ENCODE measurements at regions not wholly inside any gene's neighbourhood (a gene's known extent, or its start where the extent isn't known, plus 50 kb on each side); places are given as distances from the start of the nearest gene placed in this dataset.

DNA sequence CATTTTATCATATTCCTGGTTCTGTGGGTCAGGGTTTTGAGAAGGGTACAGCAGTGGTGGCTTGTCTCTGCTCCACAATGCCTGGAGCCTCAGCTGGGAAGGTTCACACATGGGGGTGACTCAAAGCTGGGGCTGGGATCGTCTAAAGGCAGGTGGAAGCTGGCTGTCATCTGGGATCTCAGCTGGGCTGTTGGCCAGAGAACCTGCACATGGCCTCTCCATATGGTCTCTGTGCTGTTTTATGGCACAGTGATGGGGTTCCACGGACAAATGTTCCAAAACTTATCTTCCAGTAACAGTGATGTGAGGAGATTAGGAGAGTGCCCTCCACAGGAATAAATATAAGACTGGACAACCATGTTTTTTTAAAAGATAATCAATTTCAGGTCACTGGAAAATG lies 191.4 kb downstream of the SS18 start:
- DNase-seq (ENCODE audit: low spot score): no peak
- H3K27ac Mint-ChIP-seq: no peak overlapping the region
- H3K36me3 Mint-ChIP-seq (ENCODE audit: low read depth): no peaks in the 10 kb centered on the region
- no peaks in the 10 kb centered on the region for H3K9me3 Mint-ChIP-seq
- no peaks in the 10 kb centered on the region for H3K4me1 Mint-ChIP-seq (ENCODE audit: low read depth)
- H3K4me3 Mint-ChIP-seq (ENCODE audit: low read depth): no peak overlapping the region
- intact Hi-C loops (cut with micrococcal nuclease): loop anchor here (10.0 kb wide), 1 partner anchor 56 kb away; no protein-coding TSS in a partner anchor
- H3K27me3 Mint-ChIP-seq (ENCODE audit: low read depth): peaks cover 9% of the 10 kb centered on the region

DNA sequence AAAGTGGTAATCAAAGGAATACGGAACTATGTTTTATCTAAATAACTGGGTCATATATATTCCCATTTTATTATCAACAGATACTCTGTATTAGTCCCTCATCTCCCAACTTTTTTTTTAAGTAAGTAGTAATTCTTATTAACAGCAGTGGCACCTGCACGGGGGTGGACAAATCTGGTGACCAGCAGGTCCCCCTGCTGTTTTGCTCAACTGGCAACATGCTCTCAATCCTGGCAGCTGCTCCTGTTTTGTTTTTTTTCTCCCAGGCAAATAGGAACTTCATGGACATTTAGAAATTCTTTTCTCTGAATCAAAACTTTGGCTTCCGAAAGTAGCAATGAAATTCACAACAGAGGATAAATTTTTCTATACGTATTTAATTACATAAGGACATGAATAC lies 193.5 kb downstream of the SS18 start:
- Mint-ChIP-seq H3K4me1 (ENCODE audit: low read depth) (no peaks in the 10 kb centered on the region), H3K9me3 (no peaks in the 10 kb centered on the region), H3K36me3 (ENCODE audit: low read depth) (no peaks in the 10 kb centered on the region), H3K4me3 (ENCODE audit: low read depth) (no peak overlapping the region), H3K27ac (no peak overlapping the region), H3K27me3 (ENCODE audit: low read depth) (peaks cover 8% of the 10 kb centered on the region)
- intact Hi-C loops (cut with micrococcal nuclease): loop anchor here (10.0 kb wide), 1 partner anchor 58 kb away; no protein-coding TSS in a partner anchor
- DNase-seq (ENCODE audit: low spot score): no peak

DNA sequence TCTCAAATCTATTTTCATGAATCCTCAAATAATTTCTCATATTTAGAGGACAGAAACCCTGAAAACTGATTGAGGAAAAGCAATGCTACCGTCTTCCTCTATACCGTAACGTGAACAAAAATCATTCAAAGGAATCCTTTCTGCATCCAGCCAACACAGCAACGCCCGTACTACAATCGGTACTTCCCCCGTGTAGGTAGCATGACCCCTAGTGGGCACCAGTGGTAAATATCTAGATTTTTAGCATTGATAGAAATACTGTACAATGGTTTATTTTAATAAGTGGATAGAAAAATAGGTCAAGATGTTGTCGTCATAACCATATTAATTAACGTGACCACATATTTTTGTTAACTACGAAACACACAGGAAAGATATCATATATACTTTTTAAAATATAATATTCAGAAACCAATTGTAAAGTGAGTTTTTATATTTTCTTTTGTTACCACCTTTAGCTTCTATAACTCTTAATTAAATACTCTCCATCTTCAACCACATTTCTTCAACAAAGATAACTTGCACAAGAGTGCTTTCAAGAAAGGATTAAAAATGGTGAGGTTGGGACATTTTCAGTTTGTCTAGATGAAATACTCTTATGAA lies 194.1 kb downstream of the SS18 start:
- no peak overlapping the region for H3K27ac Mint-ChIP-seq
- no peak overlapping the region for H3K4me3 Mint-ChIP-seq (ENCODE audit: low read depth)
- no peaks in the 10 kb centered on the region for H3K4me1 Mint-ChIP-seq (ENCODE audit: low read depth)
- no peaks in the 10 kb centered on the region for H3K9me3 Mint-ChIP-seq
- peaks cover 8% of the 10 kb centered on the region for H3K27me3 Mint-ChIP-seq (ENCODE audit: low read depth)
- intact Hi-C loops (cut with micrococcal nuclease): loop anchor here (10.0 kb wide), 1 partner anchor 59 kb away; no protein-coding TSS in a partner anchor
- no peak for DNase-seq (ENCODE audit: low spot score)
- H3K36me3 Mint-ChIP-seq (ENCODE audit: low read depth): no peaks in the 10 kb centered on the region

DNA sequence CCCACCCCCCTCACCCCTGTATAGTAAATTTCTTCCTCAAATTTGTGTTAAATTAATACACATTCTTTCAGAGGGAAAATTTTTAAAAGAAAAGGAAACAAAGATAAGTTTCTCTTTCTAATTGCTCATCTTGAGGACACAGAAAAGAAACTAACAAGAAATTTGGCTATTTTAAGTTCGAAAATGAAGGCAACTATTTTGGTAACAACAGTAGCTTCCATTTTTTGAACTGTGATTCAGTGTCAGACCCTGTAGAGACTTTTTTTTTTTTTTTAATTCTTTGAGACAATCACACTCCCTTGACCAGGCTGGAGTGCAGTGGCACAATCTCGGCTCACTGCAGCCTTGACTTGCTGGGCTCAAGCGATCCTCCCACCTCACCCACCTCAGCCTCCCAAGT lies 194.9 kb downstream of the SS18 start:
- Mint-ChIP-seq H3K27me3 (ENCODE audit: low read depth) (peaks cover 8% of the 10 kb centered on the region), H3K4me1 (ENCODE audit: low read depth) (no peaks in the 10 kb centered on the region), H3K36me3 (ENCODE audit: low read depth) (no peaks in the 10 kb centered on the region), H3K4me3 (ENCODE audit: low read depth) (no peak overlapping the region), H3K27ac (no peak overlapping the region), H3K9me3 (no peaks in the 10 kb centered on the region)
- DNase-seq (ENCODE audit: low spot score): no peak
- intact Hi-C loops (cut with micrococcal nuclease): loop anchor here (10.0 kb wide), 1 partner anchor 59 kb away; no protein-coding TSS in a partner anchor

DNA sequence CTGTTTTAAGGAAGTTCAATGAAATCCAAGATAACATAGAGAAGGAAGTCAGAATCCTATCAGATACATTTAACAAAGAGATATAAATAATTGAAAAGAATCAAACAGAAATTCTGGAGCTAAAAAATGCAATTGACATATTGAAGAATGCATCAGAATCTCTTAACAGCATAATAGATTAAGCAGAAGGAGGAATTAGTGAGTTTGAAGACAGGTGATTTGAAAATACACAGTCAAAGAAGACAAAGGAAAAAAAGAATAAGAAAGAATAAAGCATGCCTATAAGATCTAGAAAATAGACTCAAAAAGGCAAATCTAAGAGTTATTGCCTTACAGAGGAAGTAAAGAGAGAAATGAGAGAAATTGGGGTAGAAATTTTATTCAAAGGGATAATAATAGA lies 204.1 kb downstream of the SS18 start:
- DNase-seq (ENCODE audit: low spot score): no peak
- H3K4me1 Mint-ChIP-seq (ENCODE audit: low read depth): no peaks in the 10 kb centered on the region
- no peak overlapping the region for H3K4me3 Mint-ChIP-seq (ENCODE audit: low read depth)
- no peak overlapping the region for H3K27ac Mint-ChIP-seq
- peaks cover 1% of the 10 kb centered on the region for H3K27me3 Mint-ChIP-seq (ENCODE audit: low read depth)
- H3K9me3 Mint-ChIP-seq: no peaks in the 10 kb centered on the region
- intact Hi-C loops (cut with micrococcal nuclease): no loop called here
- no peaks in the 10 kb centered on the region for H3K36me3 Mint-ChIP-seq (ENCODE audit: low read depth)

DNA sequence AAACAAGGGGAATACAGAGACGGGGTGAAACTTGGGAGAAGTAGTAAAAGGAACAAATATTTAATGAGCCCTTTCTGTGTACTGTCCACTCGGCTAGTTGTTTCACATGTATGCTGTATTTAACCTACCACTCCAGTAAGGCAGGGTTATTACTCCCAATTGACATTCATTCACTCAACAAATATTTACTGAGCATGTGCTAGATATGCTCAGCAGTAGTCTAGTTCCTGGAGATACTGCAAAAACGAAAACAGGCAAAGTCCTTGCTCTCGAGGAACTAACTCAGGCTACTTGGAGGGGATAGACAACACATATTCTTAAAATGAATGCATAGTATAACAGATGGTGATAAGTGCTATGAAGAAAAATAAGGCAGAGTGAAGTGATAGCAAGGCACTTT lies 207.3 kb downstream of the SS18 start:
- intact Hi-C loops (cut with micrococcal nuclease): no loop called here
- Mint-ChIP-seq H3K27me3 (ENCODE audit: low read depth) (peaks cover 1% of the 10 kb centered on the region), H3K36me3 (ENCODE audit: low read depth) (no peaks in the 10 kb centered on the region), H3K4me1 (ENCODE audit: low read depth) (no peaks in the 10 kb centered on the region), H3K9me3 (no peaks in the 10 kb centered on the region), H3K4me3 (ENCODE audit: low read depth) (no peak overlapping the region), H3K27ac (no peak overlapping the region)
- no peak for DNase-seq (ENCODE audit: low spot score)

DNA sequence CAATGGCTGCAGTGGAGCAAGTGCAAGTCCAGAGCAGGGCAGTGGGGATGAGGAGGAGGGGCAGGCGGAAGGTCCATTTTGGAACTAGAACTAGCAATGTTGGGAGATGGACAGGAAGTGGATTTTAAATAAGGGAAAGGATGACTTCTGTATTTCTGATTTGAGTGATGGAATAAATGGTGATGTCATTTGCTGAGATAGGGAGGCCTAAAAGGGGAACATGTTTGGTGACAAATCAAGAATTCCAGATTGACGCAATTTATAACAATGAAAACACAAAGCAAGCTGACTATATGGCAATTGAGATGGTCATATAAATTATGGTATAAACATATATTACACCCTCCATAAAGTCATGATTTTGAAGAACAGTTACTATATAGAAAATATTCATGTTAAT lies 209.3 kb downstream of the SS18 start:
- Mint-ChIP-seq H3K4me3 (ENCODE audit: low read depth) (no peak overlapping the region), H3K27me3 (ENCODE audit: low read depth) (no peaks in the 10 kb centered on the region), H3K36me3 (ENCODE audit: low read depth) (no peaks in the 10 kb centered on the region), H3K27ac (no peak overlapping the region), H3K4me1 (ENCODE audit: low read depth) (no peaks in the 10 kb centered on the region), H3K9me3 (no peaks in the 10 kb centered on the region)
- no peak for DNase-seq (ENCODE audit: low spot score)
- intact Hi-C loops (cut with micrococcal nuclease): no loop called here

DNA sequence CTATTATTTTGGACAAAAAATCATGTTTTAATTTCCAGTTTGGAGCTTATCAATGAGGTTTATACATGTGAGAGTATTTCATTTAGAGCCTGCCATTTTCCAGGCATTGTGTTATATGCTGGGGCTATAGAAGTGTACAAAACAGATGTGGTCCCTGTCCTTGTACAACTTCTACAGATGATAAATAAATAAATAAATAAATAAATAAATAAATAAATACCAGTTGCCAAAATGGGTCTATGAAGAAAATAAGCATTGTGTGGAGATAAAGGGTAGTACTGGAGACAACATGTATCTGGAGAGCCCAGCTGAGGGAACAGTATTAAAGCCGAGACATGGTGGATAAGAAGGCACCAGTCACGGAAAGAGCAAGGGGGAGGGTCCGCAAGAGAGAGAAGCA lies 210.0 kb downstream of the SS18 start:
- no peaks in the 10 kb centered on the region for H3K4me1 Mint-ChIP-seq (ENCODE audit: low read depth)
- intact Hi-C loops (cut with micrococcal nuclease): no loop called here

DNA sequence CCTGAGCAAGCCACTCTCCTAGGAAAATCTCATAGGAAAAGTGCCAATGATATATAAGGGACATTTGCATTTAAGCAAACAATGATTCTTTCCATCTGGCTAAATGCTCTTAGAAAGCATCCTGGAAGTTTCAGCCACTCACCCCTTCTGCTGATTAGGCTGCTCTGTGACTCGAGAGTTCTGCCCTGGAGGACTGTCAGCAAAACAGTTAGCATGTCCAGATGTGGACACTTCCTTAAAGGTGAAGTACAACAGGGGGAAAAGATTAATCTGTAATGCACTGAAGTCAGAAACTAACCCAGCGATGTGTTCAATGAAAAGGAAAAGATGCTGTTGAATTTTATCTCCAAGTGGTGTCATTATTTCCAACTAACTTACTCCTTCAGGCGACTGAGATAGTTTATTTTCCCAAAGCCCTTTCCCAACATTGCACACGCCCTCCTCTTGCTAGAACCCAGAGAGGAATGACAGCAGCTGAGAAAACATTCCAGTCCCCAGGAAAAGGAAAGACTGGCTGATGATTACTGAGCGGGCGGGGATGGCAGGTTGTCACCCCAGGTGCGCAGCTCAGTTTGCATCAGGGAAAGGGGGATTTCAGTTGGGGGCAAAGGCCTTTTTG lies 214.0 kb downstream of the SS18 start:
- no peaks in the 10 kb centered on the region for H3K27me3 Mint-ChIP-seq (ENCODE audit: low read depth)
- intact Hi-C loops (cut with micrococcal nuclease): no loop called here
- H3K27ac Mint-ChIP-seq: no peak overlapping the region
- H3K4me3 Mint-ChIP-seq (ENCODE audit: low read depth): no peak overlapping the region
- H3K36me3 Mint-ChIP-seq (ENCODE audit: low read depth): no peaks in the 10 kb centered on the region
- DNase-seq (ENCODE audit: low spot score): no peak
- H3K9me3 Mint-ChIP-seq: no peaks in the 10 kb centered on the region
- H3K4me1 Mint-ChIP-seq (ENCODE audit: low read depth): no peaks in the 10 kb centered on the region

More for the DNA sequence above, 210.0 kb downstream of the SS18 start:
- Mint-ChIP-seq H3K27ac (no peak overlapping the region), H3K4me3 (ENCODE audit: low read depth) (no peak overlapping the region), H3K36me3 (ENCODE audit: low read depth) (no peaks in the 10 kb centered on the region), H3K9me3 (no peaks in the 10 kb centered on the region), H3K27me3 (ENCODE audit: low read depth) (no peaks in the 10 kb centered on the region)
- DNase-seq (ENCODE audit: low spot score): no peak

DNA sequence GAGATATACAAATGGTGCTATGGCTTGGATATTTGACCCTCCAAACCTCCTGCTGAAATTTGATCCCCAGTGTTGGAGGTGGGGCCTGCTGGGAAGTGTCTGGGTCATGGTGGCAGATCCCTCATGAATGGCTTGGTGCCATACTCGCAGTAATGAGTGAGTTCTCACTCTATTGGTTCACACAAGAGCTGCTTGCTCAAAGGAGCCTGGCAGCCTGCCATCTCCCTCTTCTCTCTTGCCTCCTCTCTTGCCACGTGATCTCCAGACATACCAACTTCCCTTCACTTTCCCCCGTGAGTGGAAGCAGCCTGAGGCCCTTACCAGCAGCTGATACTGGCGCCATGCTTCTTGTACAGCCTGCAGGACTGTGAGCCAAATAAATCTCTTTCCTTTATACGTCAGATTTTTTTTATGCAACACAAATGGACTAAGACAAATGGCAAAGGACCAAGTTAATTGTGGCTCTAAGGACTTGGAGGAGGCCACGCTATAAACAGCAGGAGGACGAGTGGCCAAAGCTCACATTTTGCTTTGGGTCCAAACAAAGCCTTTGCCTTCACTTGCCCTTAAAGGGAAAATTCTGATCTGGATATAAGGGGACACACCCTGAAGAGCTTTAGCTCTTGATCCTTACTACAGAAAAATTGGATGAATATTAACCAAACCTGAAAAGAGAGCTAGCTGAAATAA lies 214.7 kb downstream of the SS18 start:
- no peak for DNase-seq (ENCODE audit: low spot score)
- H3K4me1 Mint-ChIP-seq (ENCODE audit: low read depth): no peaks in the 10 kb centered on the region
- no peaks in the 10 kb centered on the region for H3K9me3 Mint-ChIP-seq
- intact Hi-C loops (cut with micrococcal nuclease): no loop called here
- H3K4me3 Mint-ChIP-seq (ENCODE audit: low read depth): no peak overlapping the region
- no peaks in the 10 kb centered on the region for H3K36me3 Mint-ChIP-seq (ENCODE audit: low read depth)
- no peaks in the 10 kb centered on the region for H3K27me3 Mint-ChIP-seq (ENCODE audit: low read depth)
- no peak overlapping the region for H3K27ac Mint-ChIP-seq

DNA sequence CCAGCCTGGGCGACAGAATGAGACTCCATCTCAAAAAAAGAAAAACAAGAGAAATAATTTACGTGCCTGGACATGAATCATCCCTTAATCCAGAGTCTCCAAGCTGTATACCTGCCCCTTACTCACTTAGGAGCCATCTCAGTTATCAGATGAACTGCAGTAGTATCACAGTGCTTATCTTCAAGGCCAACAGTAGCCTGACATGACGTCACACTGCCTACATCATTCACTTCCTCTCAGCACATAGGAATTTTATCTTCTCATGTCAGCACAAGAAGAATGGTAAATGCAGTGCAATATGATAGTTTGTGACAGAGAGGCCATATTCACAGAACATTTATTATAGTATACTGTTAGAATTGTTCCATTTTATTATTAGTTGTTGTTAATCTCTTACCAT lies 216.6 kb downstream of the SS18 start:
- peaks cover 2% of the 10 kb centered on the region for H3K27me3 Mint-ChIP-seq (ENCODE audit: low read depth)
- H3K27ac Mint-ChIP-seq: no peak overlapping the region
- no peaks in the 10 kb centered on the region for H3K4me1 Mint-ChIP-seq (ENCODE audit: low read depth)
- no peak for DNase-seq (ENCODE audit: low spot score)
- no peaks in the 10 kb centered on the region for H3K36me3 Mint-ChIP-seq (ENCODE audit: low read depth)
- no peaks in the 10 kb centered on the region for H3K9me3 Mint-ChIP-seq
- intact Hi-C loops (cut with micrococcal nuclease): no loop called here
- no peak overlapping the region for H3K4me3 Mint-ChIP-seq (ENCODE audit: low read depth)

DNA sequence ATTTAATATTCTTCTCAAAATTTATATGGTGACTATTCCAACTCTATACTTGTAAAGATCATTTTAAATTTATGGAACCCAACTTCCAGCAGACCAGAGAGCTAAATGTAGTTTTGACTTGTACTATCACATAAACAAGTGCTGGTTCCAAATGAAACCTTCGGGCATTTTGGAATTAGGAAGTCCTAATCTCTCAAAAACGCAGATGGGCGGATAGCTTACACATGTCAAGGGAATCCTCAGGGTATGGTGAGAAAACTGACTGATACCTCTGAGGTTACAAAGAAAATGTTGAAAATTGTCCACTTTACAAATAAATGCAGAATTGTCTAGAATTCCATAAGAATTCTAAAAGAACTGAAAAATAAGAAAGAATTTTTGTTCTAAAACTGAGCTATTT lies 224.1 kb downstream of the SS18 start:
- DNase-seq (ENCODE audit: low spot score): no peak
- Mint-ChIP-seq H3K36me3 (ENCODE audit: low read depth) (no peaks in the 10 kb centered on the region), H3K27ac (no peak overlapping the region), H3K4me1 (ENCODE audit: low read depth) (no peaks in the 10 kb centered on the region), H3K4me3 (ENCODE audit: low read depth) (no peak overlapping the region), H3K9me3 (no peaks in the 10 kb centered on the region), H3K27me3 (ENCODE audit: low read depth) (peaks cover 2% of the 10 kb centered on the region)
- intact Hi-C loops (cut with micrococcal nuclease): no loop called here

DNA sequence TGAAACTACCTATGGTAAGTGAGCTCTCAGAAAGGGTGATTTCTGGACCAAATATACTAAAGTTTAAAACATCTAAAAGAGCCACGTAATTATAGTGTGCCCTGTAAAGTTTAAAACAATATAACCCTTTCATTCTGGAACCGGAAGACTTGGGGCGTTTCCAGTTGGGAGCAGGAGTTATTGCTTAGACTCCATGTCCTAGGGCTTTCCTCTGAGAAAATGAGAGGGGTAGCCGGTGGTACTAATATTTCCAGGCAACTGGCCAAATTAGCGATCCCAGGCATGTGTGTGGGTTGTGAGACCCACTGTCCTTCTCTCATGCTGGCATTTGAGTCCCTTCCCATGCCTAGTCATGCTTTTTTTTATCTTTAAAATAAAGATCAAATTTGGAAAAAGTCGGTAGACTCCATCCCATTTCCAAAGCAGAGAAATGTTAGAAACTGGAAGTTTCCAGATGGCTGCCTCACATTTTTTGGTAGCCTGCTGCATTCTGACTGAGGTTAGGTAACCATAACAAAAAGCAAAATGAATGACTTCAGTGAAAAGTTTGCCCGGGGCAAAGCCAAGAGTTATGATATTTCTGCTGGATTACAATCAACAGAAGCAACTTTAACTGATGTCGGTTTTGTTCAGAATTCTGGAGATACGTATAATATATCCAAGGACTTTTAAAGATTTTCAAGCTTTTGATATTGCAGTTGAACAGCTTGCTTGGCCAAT lies 227.4 kb downstream of the SS18 start:
- no peaks in the 10 kb centered on the region for H3K4me1 Mint-ChIP-seq (ENCODE audit: low read depth)
- H3K36me3 Mint-ChIP-seq (ENCODE audit: low read depth): no peaks in the 10 kb centered on the region
- no peak overlapping the region for H3K4me3 Mint-ChIP-seq (ENCODE audit: low read depth)
- intact Hi-C loops (cut with micrococcal nuclease): no loop called here
- no peak overlapping the region for H3K27ac Mint-ChIP-seq
- no peaks in the 10 kb centered on the region for H3K27me3 Mint-ChIP-seq (ENCODE audit: low read depth)
- no peak for DNase-seq (ENCODE audit: low spot score)
- no peaks in the 10 kb centered on the region for H3K9me3 Mint-ChIP-seq

Data from activated T-helper 2 cell treated with anti-CD3 and anti-CD28 coated beads, Interferon-gamma antibody, Interleukin-2, Interleukin-4, amounts not matched to agents 10 μg/mL and 5 μg/mL and 100 μg/mL, durations not matched to agents 14 hours and 24 hours and 36 hours (primary cell).